MG63 (cell line): ENCODE measurements at regions not wholly inside any gene's neighbourhood (a gene's known extent, or its start where the extent isn't known, plus 50 kb on each side); places are given as distances from the start of the nearest gene placed in this dataset.

Experiments used
- DNase-seq: peaks from one replicate; pipeline ENCODE4 v3.0.0-alpha.2; 2020
- H3K27me3 ChIP-seq: fragments of 250-450 bp; sonication (Bioruptor Pico); 2 replicates; pipeline ENCODE4 v1.5.1; 2020; ENCODE audit warnings: mild to moderate bottlenecking, moderate library complexity
- H3K36me3 ChIP-seq: fragments of 250-450 bp; sonication (Bioruptor Pico); 2 replicates; pipeline ENCODE4 v1.5.1; 2020; ENCODE audit warnings: mild to moderate bottlenecking, moderate library complexity
- H3K4me3 ChIP-seq: fragments of 250-450 bp; sonication (Bioruptor Pico); 2 replicates; pipeline ENCODE4 v1.5.1; 2020; ENCODE audit warnings: mild to moderate bottlenecking, moderate library complexity
- H3K9me3 ChIP-seq: fragments of 250-450 bp; sonication (Bioruptor Pico); 2 replicates; pipeline ENCODE4 v1.5.1; 2020; ENCODE audit warnings: mild to moderate bottlenecking, moderate library complexity

DNA sequence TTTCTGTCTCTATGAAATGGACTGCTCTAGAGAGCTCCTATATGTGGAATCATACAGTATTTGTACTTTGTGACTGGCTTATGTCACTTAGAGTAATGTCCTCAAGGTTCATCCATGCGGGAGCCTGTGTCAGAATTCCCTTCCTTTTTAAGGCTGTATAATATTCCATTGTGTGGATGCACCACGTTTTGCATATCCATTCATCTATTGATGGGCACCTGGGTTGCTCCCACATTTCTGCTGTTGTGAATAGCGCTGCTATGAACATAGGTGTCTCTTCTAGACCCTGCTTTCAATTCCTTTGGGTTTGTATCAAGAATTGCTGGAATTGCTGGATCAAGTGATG is 155.4 kb downstream of the BMP7 start:
- no peaks in the 10 kb centered on the region for H3K9me3 ChIP-seq
- H3K4me3 ChIP-seq: no peak overlapping the region
- H3K27me3 ChIP-seq: no peaks in the 10 kb centered on the region
- H3K36me3 ChIP-seq: no peaks in the 10 kb centered on the region
- DNase-seq: no peak

DNA sequence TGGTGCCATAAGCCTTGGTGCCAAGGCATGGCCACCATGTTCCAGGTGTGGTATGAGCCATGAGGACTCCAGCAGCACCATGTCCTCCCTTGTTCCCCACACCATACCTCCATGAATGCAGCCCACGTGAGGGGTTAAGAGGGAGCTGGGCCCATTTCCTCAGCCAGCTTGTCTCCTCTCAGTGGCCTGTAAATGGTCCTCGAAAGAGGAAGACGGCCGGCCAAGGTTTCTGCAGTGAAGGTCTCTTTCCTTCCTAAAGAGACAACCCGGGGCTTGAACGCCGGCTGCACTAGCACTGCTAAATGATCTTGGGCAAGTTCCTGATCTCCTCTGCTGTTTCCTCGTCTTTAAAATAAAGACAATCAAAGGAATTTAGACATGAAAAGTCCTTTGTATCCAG is 154.0 kb downstream of the BMP7 start:
- no peak for DNase-seq
- Histone ChIP-seq H3K9me3 (no peaks in the 10 kb centered on the region), H3K36me3 (no peaks in the 10 kb centered on the region), H3K4me3 (no peak overlapping the region), H3K27me3 (no peaks in the 10 kb centered on the region)

DNA sequence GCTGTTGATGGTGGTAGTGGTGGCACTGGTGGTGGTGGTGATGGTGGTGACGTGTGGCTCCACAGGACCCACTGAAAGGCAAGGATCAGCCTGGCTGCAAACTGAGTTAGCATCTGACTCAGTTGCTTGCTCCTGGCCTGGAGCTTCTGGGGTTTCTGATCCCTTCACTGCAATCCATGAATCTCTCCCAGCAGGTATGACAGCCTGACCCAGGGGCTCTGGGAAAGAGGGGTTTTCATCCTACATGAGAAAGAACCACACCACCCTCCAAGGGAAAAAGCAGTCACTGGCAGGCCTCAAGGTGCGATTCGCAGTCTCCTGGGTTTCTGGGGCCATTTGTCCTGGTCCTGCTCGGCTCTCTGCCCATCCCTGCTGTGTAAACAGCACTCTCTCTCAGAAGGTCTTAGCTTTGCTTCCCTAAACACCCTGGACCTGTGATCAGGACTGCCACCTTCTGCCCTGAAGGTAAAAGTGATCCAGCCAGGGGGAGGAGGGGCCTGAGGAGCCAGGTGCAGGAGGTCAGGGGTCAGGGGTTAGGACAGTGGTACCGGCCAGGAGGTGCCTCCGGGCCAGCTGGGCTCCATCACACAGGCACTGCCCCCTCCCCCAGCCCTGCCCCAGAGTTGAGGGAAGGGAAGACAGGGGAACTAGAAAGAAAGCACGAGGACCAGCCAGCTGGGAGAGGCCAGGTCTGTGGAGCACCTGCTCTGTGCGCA is 152.0 kb downstream of the BMP7 start:
- Histone ChIP-seq H3K9me3 (no peaks in the 10 kb centered on the region), H3K36me3 (no peaks in the 10 kb centered on the region), H3K27me3 (no peaks in the 10 kb centered on the region), H3K4me3 (no peak overlapping the region)
- no peak for DNase-seq

DNA sequence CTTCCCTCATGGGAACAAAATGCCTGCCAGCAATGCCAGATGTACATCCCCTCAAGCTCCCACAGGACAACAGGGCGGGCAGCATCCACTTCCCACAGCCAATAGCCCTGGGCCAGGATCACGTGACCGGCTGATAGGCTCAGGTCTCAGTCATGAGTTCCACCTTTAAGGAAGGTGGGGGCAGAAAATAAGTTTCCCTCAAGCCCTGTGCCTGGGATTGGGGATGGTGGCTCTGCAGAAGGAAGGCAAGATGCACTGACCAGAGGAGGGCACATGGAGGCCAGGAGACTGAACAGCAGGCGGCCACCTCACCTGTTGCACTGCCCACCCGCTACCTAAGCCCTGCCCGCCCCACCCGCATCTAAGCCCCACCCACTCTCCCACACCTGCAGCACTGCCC is 149.1 kb downstream of the BMP7 start:
- H3K9me3 ChIP-seq: no peaks in the 10 kb centered on the region
- H3K27me3 ChIP-seq: peaks cover 3% of the 10 kb centered on the region; the same call in 1 of the 2 replicates
- no peak overlapping the region for H3K4me3 ChIP-seq
- DNase-seq: no peak
- no peaks in the 10 kb centered on the region for H3K36me3 ChIP-seq

DNA sequence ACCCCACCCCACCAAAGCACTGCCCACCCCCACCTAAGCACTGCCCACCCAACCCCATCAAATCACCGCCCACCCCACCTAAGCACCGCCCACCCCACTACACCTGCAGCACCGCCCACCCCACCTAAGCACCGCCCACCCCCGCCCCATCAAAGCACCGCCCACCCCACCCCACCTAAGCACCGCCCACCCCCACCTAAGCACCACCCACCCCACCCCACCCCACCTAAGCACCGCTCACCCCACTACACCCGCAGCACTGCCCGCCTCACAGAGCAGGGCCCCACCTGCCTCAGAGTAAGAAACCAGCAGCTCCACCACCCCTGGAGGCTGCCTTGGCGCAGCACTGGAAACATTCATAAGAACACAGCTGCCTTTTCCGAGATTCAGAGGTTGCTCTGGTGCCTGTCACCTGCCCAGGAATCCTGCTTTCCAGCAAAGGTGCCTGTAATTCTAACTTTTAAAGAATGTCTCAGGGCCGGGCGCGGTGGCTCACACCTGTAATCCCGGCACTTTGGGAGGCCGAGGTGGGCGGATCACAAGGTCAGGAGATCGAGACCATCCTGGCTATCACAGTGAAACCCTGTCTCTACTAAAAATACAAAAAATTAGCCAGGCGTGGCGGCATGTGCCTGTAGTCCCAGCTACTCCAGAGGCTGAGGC is 148.2 kb downstream of the BMP7 start:
- peaks cover 5% of the 10 kb centered on the region; the same call in 1 of the 2 replicates for H3K27me3 ChIP-seq
- no peak overlapping the region for H3K4me3 ChIP-seq
- no peaks in the 10 kb centered on the region for H3K9me3 ChIP-seq
- DNase-seq: no peak
- no peaks in the 10 kb centered on the region for H3K36me3 ChIP-seq
